HCT116 (cell line): ENCODE measurements at regions not wholly inside any gene's neighbourhood (a gene's known extent, or its start where the extent isn't known, plus 50 kb on each side); places are given as distances from the start of the nearest gene placed in this dataset.

Experiments used
- CEBPB ChIP-seq: IDR thresholded peaks from 2 replicates; pipeline ENCODE4 v1.6.1; 2012; ENCODE audit warnings: low read depth
- CTCF ChIP-seq, 3 experiments: fragments of 200-600 bp in 1 of 3; sonication (generic) in 1 of 3; IDR thresholded peaks in 2 of 3; conservative IDR thresholded peaks in 1 of 3; 2 replicates each; pipeline ENCODE4 v1.5.1; 2012 to 2017; ENCODE audit warnings: low read depth in 2 of 3, low read length in 2 of 3, antibody characterized with exemption in 1 of 3, borderline replicate concordance in 1 of 3, control low read depth in 1 of 3, mild to moderate bottlenecking in 1 of 3, mixed read lengths in 1 of 3, mixed run types in 1 of 3, moderate library complexity in 1 of 3; ENCODE audit not compliant: insufficient read depth in 1 of 3
- ELF1 ChIP-seq: IDR thresholded peaks from 2 replicates; pipeline ENCODE4 v1.6.1; 2012; ENCODE audit warnings: low read depth, borderline replicate concordance
- EZH2 ChIP-seq: fragments of 200-600 bp; sonication (generic); IDR thresholded peaks from 2 replicates; pipeline ENCODE4 v1.6.1; 2017; ENCODE audit warnings: antibody characterized with exemption, mixed run types
- EZH2phosphoT487 ChIP-seq: fragments of 200-600 bp; IDR thresholded peaks from 2 replicates; pipeline ENCODE4 v1.6.1; 2018; ENCODE audit warnings: antibody characterized with exemption, borderline replicate concordance
- POLR2A ChIP-seq: IDR thresholded peaks from 2 replicates; pipeline ENCODE4 v1.7.0; 2011; ENCODE audit warnings: borderline replicate concordance; ENCODE audit not compliant: insufficient read depth, insufficient read length; ENCODE audit errors: extremely low read depth
- RAD21 ChIP-seq: IDR thresholded peaks from 2 replicates; pipeline ENCODE4 v1.6.1; 2012; ENCODE audit warnings: low read depth, mild to moderate bottlenecking
- SP1 ChIP-seq: IDR thresholded peaks from 2 replicates; pipeline ENCODE4 v1.6.1; 2012; ENCODE audit warnings: low read depth
- ZNF274 ChIP-seq: fragments of 200-500 bp; sonication (Bioruptor generic); IDR thresholded peaks from 2 replicates; pipeline ENCODE4 v1.6.1; 2014; ENCODE audit warnings: mild to moderate bottlenecking, low read depth, low read length, inconsistent platforms

GRCh38 chr14:83455561-83455960, 1921.9 kb upstream of the SEL1L start:
- TF ChIP-seq CTCF (IDR thresholded peaks at IDR 0.05 in 2 of 3, conservative IDR thresholded peaks at IDR 0.05 in 1 of 3; ENCODE audit: borderline replicate concordance in 1 of 3, insufficient read depth in 1 of 3, low read depth in 2 of 3, low read length in 2 of 3) (no peak), CEBPB (no peak), SP1 (no peak), POLR2A (no peak), EZH2 (no peak), ZNF274 (no peak), ELF1 (no peak), RAD21 (no peak), EZH2phosphoT487 (no peak)
